DMS153 treated with DMSO at 0.1 percent for 48 hours (cell line): ENCODE measurements at regions not wholly inside any gene's neighbourhood (a gene's known extent, or its start where the extent isn't known, plus 50 kb on each side); places are given as distances from the start of the nearest gene placed in this dataset.
A peak's percentile ranks its signal among the peaks of the same experiment; 100 is the strongest.
"Not testable (repeated sequence)": the region's sequence is repeated elsewhere in the genome, so short reads cannot be mapped to it uniquely, and the experiment has no call there.

Source experiments
- DNase-seq: peaks from one replicate; lab custom pipeline; 2025; ENCODE audit not compliant: unreplicated experiment; lab: John Stamatoyannopoulos, UW

- no peak for DNase-seq
Measured at GRCh38 chr5:100641833-100642232, 106.7 kb downstream of the FAM174A start.

- no peak for DNase-seq
Measured at GRCh38 chr5:100643473-100643872, 108.3 kb downstream of the FAM174A start.

GRCh38 chr5:100644185-100644584 is 109.0 kb downstream of the FAM174A start:
- DNase-seq: no peak

- DNase-seq: no peak
Measured at GRCh38 chr5:100644776-100645175, 109.6 kb downstream of the FAM174A start.

- no peak for DNase-seq
Measured at GRCh38 chr5:100646011-100646410, 110.8 kb downstream of the FAM174A start.

- DNase-seq: no peak
Measured at GRCh38 chr5:100646691-100647090, 111.5 kb downstream of the FAM174A start.

- DNase-seq: no peak
Measured at GRCh38 chr5:100647461-100648230, 112.5 kb downstream of the FAM174A start.

GRCh38 chr5:100654895-100655294 is 119.7 kb downstream of the FAM174A start:
- DNase-seq: no peak

- not testable (repeated sequence) for DNase-seq
Measured at GRCh38 chr5:100656771-100657170, 121.6 kb downstream of the FAM174A start.

- DNase-seq: no peak
Measured at GRCh38 chr5:100659080-100659795, 124.1 kb downstream of the FAM174A start.

- no peak for DNase-seq
Measured at GRCh38 chr5:100664140-100664539, 129.0 kb downstream of the FAM174A start.

GRCh38 chr5:100667161-100667630 is 132.0 kb downstream of the FAM174A start:
- no peak for DNase-seq

- DNase-seq: no peak
Measured at GRCh38 chr5:100668511-100668910, 133.3 kb downstream of the FAM174A start.

- peak; percentile 60 for DNase-seq
Measured at GRCh38 chr5:100676817-100677631, 141.8 kb downstream of the FAM174A start.

- no peak for DNase-seq
Measured at GRCh38 chr5:100682625-100683024, 147.5 kb downstream of the FAM174A start.

- no peak for DNase-seq
Measured at GRCh38 chr5:100683881-100684280, 148.7 kb downstream of the FAM174A start.

- DNase-seq: not testable (repeated sequence)
Measured at GRCh38 chr5:100685122-100685521, 149.9 kb downstream of the FAM174A start.

- DNase-seq: not testable (repeated sequence)
Measured at GRCh38 chr5:100688834-100689233, 153.7 kb downstream of the FAM174A start.

GRCh38 chr5:100690036-100690560 is 154.9 kb downstream of the FAM174A start:
- DNase-seq: no peak

- DNase-seq: no peak
Measured at GRCh38 chr5:100691085-100691484, 155.9 kb downstream of the FAM174A start.

GRCh38 chr5:100691548-100691947 is 156.4 kb downstream of the FAM174A start:
- no peak for DNase-seq
